ENCODE measurements at regions not wholly inside any gene's neighbourhood (a gene's known extent, or its start where the extent isn't known, plus 50 kb on each side); places are given as distances from the start of the nearest gene placed in this dataset.

DNA sequence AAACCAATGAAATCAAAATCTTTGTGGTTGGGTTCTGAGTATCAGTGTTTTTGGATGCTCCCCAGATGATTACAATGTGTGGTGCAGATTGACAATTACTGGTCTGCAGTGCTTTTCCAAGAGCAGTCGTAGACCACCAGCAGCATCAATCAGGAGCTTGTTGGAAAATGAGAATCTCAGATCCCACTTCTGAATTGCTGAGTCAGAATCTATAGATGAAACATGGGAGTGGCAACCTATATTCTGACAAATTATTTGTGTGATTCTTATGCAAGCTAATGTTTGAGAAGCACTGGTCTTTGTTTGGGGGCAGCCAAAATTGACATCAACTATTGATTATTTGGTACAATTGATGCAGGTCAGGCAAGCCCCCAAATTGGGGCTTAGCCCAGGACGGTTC, 539.9 kb upstream of the BTBD3 start:
- H3K4me1 ChIP-seq (ENCODE audit: control insufficient read depth, insufficient read depth, low read length), result no peaks in the 10 kb centered on the region
- H3K4me3 ChIP-seq (ENCODE audit: low read depth in 2 of 2, low read length in 2 of 2), result no peak overlapping the region
- ChIA-PET POLR2A (no interaction called here), CTCF (no interaction called here)
- H3K27ac ChIP-seq (ENCODE audit: low read length), result no peak overlapping the region
- H3K9me3 ChIP-seq (ENCODE audit: control insufficient read depth, insufficient read depth, low read depth, low read length), result no peaks in the 10 kb centered on the region
- in situ Hi-C loops (cut with HindIII; ENCODE audit: low pct_unique_long_range_greater_than_20kb, low sequenced_read_pairs), result no loop called here
- intact Hi-C loops (cut with micrococcal nuclease; ENCODE audit: unreplicated experiment), result no loop called here
- no TSS peak for BruUV-seq (replicated peaks)
- TF ChIP-seq POLR2AphosphoS5 (IDR thresholded peaks at IDR 0.05; ENCODE audit: low read depth, low read length) (no peak), SIN3A (IDR thresholded peaks at IDR 0.05; ENCODE audit: borderline replicate concordance, insufficient read depth, low read depth, low read length) (no peak), TCF7L2 (IDR thresholded peaks at IDR 0.05; ENCODE audit: low read depth, low read length) (no peak)
- TF ChIP-seq, protein P1, sequence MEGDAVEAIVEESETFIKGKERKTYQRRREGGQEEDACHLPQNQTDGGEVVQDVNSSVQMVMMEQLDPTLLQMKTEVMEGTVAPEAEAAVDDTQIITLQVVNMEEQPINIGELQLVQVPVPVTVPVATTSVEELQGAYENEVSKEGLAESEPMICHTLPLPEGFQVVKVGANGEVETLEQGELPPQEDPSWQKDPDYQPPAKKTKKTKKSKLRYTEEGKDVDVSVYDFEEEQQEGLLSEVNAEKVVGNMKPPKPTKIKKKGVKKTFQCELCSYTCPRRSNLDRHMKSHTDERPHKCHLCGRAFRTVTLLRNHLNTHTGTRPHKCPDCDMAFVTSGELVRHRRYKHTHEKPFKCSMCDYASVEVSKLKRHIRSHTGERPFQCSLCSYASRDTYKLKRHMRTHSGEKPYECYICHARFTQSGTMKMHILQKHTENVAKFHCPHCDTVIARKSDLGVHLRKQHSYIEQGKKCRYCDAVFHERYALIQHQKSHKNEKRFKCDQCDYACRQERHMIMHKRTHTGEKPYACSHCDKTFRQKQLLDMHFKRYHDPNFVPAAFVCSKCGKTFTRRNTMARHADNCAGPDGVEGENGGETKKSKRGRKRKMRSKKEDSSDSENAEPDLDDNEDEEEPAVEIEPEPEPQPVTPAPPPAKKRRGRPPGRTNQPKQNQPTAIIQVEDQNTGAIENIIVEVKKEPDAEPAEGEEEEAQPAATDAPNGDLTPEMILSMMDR (IDR thresholded peaks at IDR 0.05), result no peak
- TF ChIP-seq, protein P2, sequence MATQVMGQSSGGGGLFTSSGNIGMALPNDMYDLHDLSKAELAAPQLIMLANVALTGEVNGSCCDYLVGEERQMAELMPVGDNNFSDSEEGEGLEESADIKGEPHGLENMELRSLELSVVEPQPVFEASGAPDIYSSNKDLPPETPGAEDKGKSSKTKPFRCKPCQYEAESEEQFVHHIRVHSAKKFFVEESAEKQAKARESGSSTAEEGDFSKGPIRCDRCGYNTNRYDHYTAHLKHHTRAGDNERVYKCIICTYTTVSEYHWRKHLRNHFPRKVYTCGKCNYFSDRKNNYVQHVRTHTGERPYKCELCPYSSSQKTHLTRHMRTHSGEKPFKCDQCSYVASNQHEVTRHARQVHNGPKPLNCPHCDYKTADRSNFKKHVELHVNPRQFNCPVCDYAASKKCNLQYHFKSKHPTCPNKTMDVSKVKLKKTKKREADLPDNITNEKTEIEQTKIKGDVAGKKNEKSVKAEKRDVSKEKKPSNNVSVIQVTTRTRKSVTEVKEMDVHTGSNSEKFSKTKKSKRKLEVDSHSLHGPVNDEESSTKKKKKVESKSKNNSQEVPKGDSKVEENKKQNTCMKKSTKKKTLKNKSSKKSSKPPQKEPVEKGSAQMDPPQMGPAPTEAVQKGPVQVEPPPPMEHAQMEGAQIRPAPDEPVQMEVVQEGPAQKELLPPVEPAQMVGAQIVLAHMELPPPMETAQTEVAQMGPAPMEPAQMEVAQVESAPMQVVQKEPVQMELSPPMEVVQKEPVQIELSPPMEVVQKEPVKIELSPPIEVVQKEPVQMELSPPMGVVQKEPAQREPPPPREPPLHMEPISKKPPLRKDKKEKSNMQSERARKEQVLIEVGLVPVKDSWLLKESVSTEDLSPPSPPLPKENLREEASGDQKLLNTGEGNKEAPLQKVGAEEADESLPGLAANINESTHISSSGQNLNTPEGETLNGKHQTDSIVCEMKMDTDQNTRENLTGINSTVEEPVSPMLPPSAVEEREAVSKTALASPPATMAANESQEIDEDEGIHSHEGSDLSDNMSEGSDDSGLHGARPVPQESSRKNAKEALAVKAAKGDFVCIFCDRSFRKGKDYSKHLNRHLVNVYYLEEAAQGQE (IDR thresholded peaks at IDR 0.05; ENCODE audit: insufficient read depth in 1 of 2, low read depth in 2 of 2, low read length in 1 of 2), result no peak
- H3K27me3 ChIP-seq (ENCODE audit: control insufficient read depth, insufficient read depth, low read length), result no peaks in the 10 kb centered on the region
- ATAC-seq (no peak), DNase-seq (ENCODE audit: low read depth, low spot score) (no peak)
- H3K36me3 ChIP-seq (ENCODE audit: control insufficient read depth, insufficient read depth, low read length), result no peaks in the 10 kb centered on the region

DNA sequence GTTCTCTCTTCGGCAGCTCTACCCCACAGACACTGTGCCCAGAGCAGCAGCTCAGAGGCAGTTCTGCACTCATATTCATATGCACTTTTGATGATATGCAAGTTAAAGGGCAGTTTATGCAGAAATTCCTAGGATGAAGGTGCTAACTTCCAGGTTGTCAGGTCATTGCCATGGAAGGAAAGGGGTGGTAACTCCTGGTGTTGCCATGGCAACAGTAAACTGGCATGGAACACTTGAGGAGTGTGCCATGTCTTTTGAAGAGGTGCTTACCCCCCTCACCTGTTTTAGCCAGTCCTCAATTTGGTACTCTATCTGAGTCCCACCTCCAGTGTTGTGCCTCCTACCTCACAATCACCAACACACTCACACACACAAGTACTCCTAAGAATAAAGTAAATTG, 539.4 kb upstream of the BTBD3 start:
- Histone ChIP-seq H3K4me1 (ENCODE audit: control insufficient read depth, insufficient read depth, low read length) (no peaks in the 10 kb centered on the region), H3K4me3 (ENCODE audit: low read depth in 2 of 2, low read length in 2 of 2) (no peak overlapping the region), H3K27me3 (ENCODE audit: control insufficient read depth, insufficient read depth, low read length) (no peaks in the 10 kb centered on the region), H3K9me3 (ENCODE audit: control insufficient read depth, insufficient read depth, low read depth, low read length) (no peaks in the 10 kb centered on the region), H3K36me3 (ENCODE audit: control insufficient read depth, insufficient read depth, low read length) (no peaks in the 10 kb centered on the region), H3K27ac (ENCODE audit: low read length) (no peak overlapping the region)
- TF ChIP-seq SIN3A (IDR thresholded peaks at IDR 0.05; ENCODE audit: borderline replicate concordance, insufficient read depth, low read depth, low read length) (no peak), POLR2AphosphoS5 (IDR thresholded peaks at IDR 0.05; ENCODE audit: low read depth, low read length) (no peak), TCF7L2 (IDR thresholded peaks at IDR 0.05; ENCODE audit: low read depth, low read length) (no peak)
- TF ChIP-seq, protein P2 (IDR thresholded peaks at IDR 0.05; ENCODE audit: insufficient read depth in 1 of 2, low read depth in 2 of 2, low read length in 1 of 2), result no peak
- TF ChIP-seq, protein P1 (IDR thresholded peaks at IDR 0.05), result no peak
- ATAC-seq (no peak), DNase-seq (ENCODE audit: low read depth, low spot score) (no peak)
- CTCF ChIA-PET, result no interaction called here
- POLR2A ChIA-PET, result no interaction called here
- BruUV-seq (replicated peaks), result no TSS peak
- in situ Hi-C loops (cut with HindIII; ENCODE audit: low pct_unique_long_range_greater_than_20kb, low sequenced_read_pairs) (no loop called here), intact Hi-C loops (cut with micrococcal nuclease; ENCODE audit: unreplicated experiment) (no loop called here)

All from Panc1 (cell line).